GM18868 (cell line): ENCODE measurements at regions not wholly inside any gene's neighbourhood (a gene's known extent, or its start where the extent isn't known, plus 50 kb on each side); places are given as distances from the start of the nearest gene placed in this dataset.
"Not testable (repeated sequence)": the region's sequence is repeated elsewhere in the genome, so short reads cannot be mapped to it uniquely, and the experiment has no call there.

Experiments
- ATAC-seq: cut with Tn5 transposase; IDR thresholded peaks from one replicate; pipeline ENCODE4 v1.9.1; 2021; ENCODE audit warnings: mild to moderate bottlenecking, moderate library complexity; ENCODE audit not compliant: unreplicated experiment

DNA sequence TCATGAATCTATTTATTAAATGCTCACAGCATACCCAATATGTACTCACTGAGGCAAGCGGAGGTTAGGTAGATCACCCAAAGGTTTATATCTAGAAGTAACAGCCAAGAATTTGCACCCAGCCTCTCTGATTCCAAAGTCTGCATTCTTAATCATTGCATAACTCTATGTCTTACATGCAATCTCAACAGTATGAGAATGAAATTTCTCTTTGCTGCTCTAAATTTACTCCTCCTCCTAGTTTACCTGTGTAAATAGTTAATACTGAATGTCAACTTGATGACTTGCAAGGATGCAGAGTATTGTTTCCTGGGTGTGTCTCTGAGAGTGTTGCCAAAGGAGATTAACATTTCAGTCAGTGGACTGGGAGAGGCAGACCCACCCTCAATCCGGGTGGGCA is 840.6 kb downstream of the BRINP3 start:
- no peak for ATAC-seq

DNA sequence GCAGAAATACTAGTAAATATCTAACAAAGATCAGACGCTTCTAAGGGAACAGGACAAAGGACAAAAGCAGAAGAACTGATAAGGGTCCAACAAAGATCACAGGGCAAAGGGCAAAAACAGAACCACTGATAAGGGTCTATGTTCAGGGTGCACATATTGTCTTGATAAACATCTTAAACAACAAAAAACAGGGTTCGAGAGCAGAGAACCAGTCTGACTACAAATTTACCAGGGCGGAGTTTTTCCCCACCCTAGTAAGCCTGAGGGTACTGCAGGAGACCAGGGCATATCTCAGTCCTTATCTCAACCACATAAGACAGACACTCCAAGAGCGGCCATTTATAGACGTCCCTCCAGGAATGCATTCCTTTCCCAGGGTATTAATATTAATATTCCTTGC is 833.5 kb downstream of the BRINP3 start:
- ATAC-seq = not testable (repeated sequence)

DNA sequence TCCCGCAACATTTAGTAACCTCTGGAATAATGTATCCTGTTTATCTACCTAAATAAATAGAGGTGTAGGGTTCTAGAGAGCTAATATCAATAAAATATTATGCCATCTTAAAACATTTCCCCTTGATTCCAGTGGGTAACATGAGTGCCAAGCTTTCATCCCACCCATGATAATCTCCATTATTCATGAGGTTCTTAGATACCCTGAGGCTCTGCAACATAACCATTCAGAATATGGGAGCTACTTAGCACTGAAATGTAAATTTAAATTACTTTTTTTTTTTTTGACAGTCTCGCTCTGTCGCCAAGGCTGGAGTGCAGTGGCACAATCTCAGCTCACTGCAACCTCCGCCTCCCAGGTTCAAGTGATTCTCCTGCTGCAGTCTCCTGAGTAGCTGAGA is 832.7 kb downstream of the BRINP3 start:
- ATAC-seq = no peak

DNA sequence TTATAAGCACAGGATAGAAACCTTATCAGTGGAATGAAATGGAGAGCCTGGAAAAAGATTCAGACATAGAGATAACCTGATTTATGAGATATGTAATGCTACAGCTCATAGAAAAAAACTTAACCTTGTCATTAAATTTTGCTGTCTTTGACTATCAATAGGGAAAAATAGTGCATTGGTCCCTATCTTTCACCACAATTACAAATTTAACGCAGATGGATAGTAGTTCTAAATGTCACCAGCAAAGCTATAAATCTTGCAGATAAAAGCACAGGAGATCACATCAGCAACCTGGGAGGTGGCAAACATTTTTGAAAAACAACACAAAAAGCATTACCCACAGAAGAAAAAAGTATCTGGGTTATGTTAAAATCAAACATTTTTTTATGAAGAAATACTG is 831.6 kb downstream of the BRINP3 start:
- no peak for ATAC-seq

GRCh38 chr1:189654906-189655305 is 822.8 kb downstream of the BRINP3 start:
- no peak for ATAC-seq

GRCh38 chr1:189656628-189657530 is 820.8 kb downstream of the BRINP3 start:
- ATAC-seq = no peak

DNA sequence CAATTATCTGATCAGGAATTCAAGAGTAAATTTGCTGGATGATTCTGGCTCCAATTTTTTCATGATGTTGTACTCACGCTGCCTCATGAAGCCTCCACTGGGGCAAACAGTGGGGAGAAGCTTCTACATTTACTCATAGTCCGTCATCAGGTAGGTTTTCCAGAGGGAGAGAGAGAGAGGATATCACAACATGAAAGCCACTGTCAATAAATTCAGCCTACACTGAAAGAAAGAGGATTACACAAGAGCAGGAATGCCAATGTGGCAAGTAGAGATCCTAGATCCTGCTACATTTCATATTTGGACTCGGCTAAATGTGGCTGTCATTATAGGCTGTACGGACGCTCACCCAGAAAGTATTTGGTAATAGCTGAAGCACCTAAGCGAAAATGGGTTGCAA is 819.9 kb downstream of the BRINP3 start:
- ATAC-seq = no peak

GRCh38 chr1:189658381-189658780 is 819.3 kb downstream of the BRINP3 start:
- no peak for ATAC-seq

GRCh38 chr1:189659731-189660130 is 817.9 kb downstream of the BRINP3 start:
- ATAC-seq = no peak

GRCh38 chr1:189662190-189662589 is 815.5 kb downstream of the BRINP3 start:
- ATAC-seq = no peak

- no peak for ATAC-seq
These were observed 807.8 kb downstream of the BRINP3 start for GRCh38 chr1:189669846-189670245.

DNA sequence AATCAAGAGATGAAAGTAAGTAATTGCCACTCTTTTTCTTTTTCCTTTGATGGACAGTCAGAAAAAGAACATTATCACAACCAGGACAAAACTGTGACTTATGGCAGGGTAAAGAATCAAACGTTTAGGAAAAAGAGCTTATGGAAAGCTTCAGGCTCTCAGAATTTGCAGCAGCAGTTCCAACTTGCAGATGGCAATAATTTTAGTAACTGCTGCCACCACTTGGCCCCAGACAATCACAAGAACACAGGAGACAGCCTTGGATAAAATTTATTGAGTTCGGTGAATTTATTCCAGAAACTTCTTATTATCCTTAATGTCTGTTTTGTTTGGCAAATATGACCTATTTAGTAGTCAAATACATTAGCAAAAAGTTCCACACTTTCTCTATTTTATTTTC is 804.4 kb downstream of the BRINP3 start:
- ATAC-seq = no peak

GRCh38 chr1:189675712-189676244 is 801.9 kb downstream of the BRINP3 start:
- no peak for ATAC-seq

DNA sequence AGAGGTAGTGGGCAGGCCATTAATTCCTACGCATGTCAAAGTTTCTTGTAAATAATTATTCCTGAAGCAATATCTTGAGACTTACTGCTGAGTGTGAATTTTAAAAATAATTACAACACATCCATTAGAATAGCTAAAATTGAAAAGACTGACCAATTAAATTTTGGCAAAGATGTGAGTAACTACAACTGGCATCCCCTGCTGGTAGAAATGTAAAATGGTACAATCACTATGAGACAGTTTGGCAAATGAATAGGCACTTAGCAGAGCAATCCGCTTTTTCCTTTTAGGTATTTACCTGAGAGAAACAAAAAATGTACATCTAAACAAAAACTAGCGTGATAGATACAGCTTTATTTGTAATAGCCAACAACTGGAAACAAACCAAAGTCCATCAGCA is 798.9 kb downstream of the BRINP3 start:
- ATAC-seq = no peak

- ATAC-seq = no peak
These were observed 796.3 kb downstream of the BRINP3 start for GRCh38 chr1:189681252-189681919.

- no peak for ATAC-seq
These were observed 795.1 kb downstream of the BRINP3 start for GRCh38 chr1:189682591-189682990.

- ATAC-seq = no peak
These were observed 791.4 kb downstream of the BRINP3 start for GRCh38 chr1:189686288-189686687.

- no peak for ATAC-seq
These were observed 784.5 kb downstream of the BRINP3 start for GRCh38 chr1:189693140-189693539.

- ATAC-seq = no peak
These were observed 781.4 kb downstream of the BRINP3 start for GRCh38 chr1:189696297-189696696.

GRCh38 chr1:189697113-189697512 is 780.6 kb downstream of the BRINP3 start:
- ATAC-seq = no peak

GRCh38 chr1:189701606-189702005 is 776.1 kb downstream of the BRINP3 start:
- no peak for ATAC-seq

- no peak for ATAC-seq
These were observed 771.1 kb downstream of the BRINP3 start for GRCh38 chr1:189706594-189706993.
